BE2C (cell line): ENCODE measurements at regions not wholly inside any gene's neighbourhood (a gene's known extent, or its start where the extent isn't known, plus 50 kb on each side); places are given as distances from the start of the nearest gene placed in this dataset.

Experiments
- DNase-seq: peaks from one replicate; pipeline ENCODE4 v3.0.0-alpha.2; 2020
- H3K27me3 ChIP-seq: fragments of 250-450 bp; sonication (Bioruptor Pico); 2 replicates; pipeline ENCODE4 v1.5.1; 2020; ENCODE audit warnings: mild to moderate bottlenecking
- H3K36me3 ChIP-seq: fragments of 250-450 bp; sonication (Bioruptor Pico); 2 replicates; pipeline ENCODE4 v1.5.1; 2020; ENCODE audit warnings: mild to moderate bottlenecking
- H3K4me1 ChIP-seq: fragments of 250-450 bp; sonication (Bioruptor Pico); 2 replicates; pipeline ENCODE4 v1.5.1; 2020
- H3K4me3 ChIP-seq: 2 replicates; pipeline ENCODE4 v1.5.1; 2011; ENCODE audit warnings: low read depth, low read length
- H3K9me3 ChIP-seq: fragments of 250-450 bp; sonication (Bioruptor Pico); 2 replicates; pipeline ENCODE4 v1.5.1; 2020
- TF ChIP-seq, protein P1 (sequence below): IDR thresholded peaks from 2 replicates; pipeline ENCODE4 v1.5.1; 2012; ENCODE audit warnings: mild to moderate bottlenecking, low read depth, low read length

DNA sequence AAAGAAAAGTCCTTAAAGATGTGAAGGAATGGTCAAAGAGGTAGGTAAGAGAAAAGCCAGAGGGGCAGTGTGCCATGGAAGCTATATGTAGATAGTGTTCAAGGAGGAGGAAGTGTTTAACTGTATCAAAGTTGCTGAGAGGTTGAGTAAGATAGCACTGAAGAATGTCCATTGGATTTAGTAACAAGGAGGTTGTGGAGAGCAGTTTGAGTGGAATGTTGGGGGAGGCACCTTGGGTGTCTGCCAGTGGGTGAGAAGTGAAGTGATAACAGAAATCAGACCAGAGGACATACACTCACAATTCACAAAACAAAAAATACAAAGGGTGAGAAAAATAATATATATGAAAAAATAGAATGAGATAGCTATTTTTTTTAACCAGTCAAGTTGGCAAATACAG is 121.3 kb upstream of the AMOT start:
- no peak for DNase-seq
- TF ChIP-seq, protein P1, sequence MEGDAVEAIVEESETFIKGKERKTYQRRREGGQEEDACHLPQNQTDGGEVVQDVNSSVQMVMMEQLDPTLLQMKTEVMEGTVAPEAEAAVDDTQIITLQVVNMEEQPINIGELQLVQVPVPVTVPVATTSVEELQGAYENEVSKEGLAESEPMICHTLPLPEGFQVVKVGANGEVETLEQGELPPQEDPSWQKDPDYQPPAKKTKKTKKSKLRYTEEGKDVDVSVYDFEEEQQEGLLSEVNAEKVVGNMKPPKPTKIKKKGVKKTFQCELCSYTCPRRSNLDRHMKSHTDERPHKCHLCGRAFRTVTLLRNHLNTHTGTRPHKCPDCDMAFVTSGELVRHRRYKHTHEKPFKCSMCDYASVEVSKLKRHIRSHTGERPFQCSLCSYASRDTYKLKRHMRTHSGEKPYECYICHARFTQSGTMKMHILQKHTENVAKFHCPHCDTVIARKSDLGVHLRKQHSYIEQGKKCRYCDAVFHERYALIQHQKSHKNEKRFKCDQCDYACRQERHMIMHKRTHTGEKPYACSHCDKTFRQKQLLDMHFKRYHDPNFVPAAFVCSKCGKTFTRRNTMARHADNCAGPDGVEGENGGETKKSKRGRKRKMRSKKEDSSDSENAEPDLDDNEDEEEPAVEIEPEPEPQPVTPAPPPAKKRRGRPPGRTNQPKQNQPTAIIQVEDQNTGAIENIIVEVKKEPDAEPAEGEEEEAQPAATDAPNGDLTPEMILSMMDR = no peak
- H3K4me1 ChIP-seq = no peaks in the 10 kb centered on the region
- H3K9me3 ChIP-seq = no peaks in the 10 kb centered on the region
- no peaks in the 10 kb centered on the region for H3K27me3 ChIP-seq
- no peaks in the 10 kb centered on the region for H3K36me3 ChIP-seq
- no peak overlapping the region for H3K4me3 ChIP-seq

- no peaks in the 10 kb centered on the region for H3K9me3 ChIP-seq
- no peak for DNase-seq
These were observed 107.5 kb upstream of the AMOT start for GRCh38 chrX:112947981-112948615.

GRCh38 chrX:112946227-112946626 is 105.6 kb upstream of the AMOT start:
- no peaks in the 10 kb centered on the region for H3K4me1 ChIP-seq
- H3K9me3 ChIP-seq = no peaks in the 10 kb centered on the region
- TF ChIP-seq, protein P1 = no peak
- H3K4me3 ChIP-seq = no peak overlapping the region
- DNase-seq = no peak
- H3K27me3 ChIP-seq = no peaks in the 10 kb centered on the region
- no peaks in the 10 kb centered on the region for H3K36me3 ChIP-seq

More at GRCh38 chrX:112947981-112948615, 107.5 kb upstream of the AMOT start:
- no peaks in the 10 kb centered on the region for H3K4me1 ChIP-seq
- TF ChIP-seq, protein P1 = no peak
- H3K36me3 ChIP-seq = no peaks in the 10 kb centered on the region
- no peaks in the 10 kb centered on the region for H3K27me3 ChIP-seq
- H3K4me3 ChIP-seq = no peak overlapping the region

- H3K4me3 ChIP-seq = no peak overlapping the region
- TF ChIP-seq, protein P1 = no peak
- no peaks in the 10 kb centered on the region for H3K4me1 ChIP-seq
- H3K27me3 ChIP-seq = no peaks in the 10 kb centered on the region
- H3K36me3 ChIP-seq = no peaks in the 10 kb centered on the region
- no peaks in the 10 kb centered on the region for H3K9me3 ChIP-seq
- DNase-seq = no peak
These were observed 105.2 kb upstream of the AMOT start for GRCh38 chrX:112945826-112946225.

GRCh38 chrX:112941209-112941837 is 100.7 kb upstream of the AMOT start:
- peak; percentile 3 for DNase-seq
- Histone ChIP-seq H3K4me3 (no peak overlapping the region), H3K36me3 (no peaks in the 10 kb centered on the region), H3K4me1 (no peaks in the 10 kb centered on the region), H3K27me3 (no peaks in the 10 kb centered on the region), H3K9me3 (no peaks in the 10 kb centered on the region)
- TF ChIP-seq, protein P1 = no peak

GRCh38 chrX:112935029-112935428 is 94.4 kb upstream of the AMOT start:
- no peak overlapping the region for H3K4me3 ChIP-seq
- no peaks in the 10 kb centered on the region for H3K27me3 ChIP-seq
- no peaks in the 10 kb centered on the region for H3K4me1 ChIP-seq
- no peak for DNase-seq
- no peaks in the 10 kb centered on the region for H3K36me3 ChIP-seq
- TF ChIP-seq, protein P1 = no peak
- H3K9me3 ChIP-seq = no peaks in the 10 kb centered on the region
